HG03342 (cell line): ENCODE measurements at regions not wholly inside any gene's neighbourhood (a gene's known extent, or its start where the extent isn't known, plus 50 kb on each side); places are given as distances from the start of the nearest gene placed in this dataset.

Source experiments
- ATAC-seq: cut with Tn5 transposase; IDR thresholded peaks from one replicate; pipeline ENCODE4 v1.9.1; 2021; ENCODE audit warnings: mild to moderate bottlenecking, moderate library complexity; ENCODE audit not compliant: unreplicated experiment

DNA sequence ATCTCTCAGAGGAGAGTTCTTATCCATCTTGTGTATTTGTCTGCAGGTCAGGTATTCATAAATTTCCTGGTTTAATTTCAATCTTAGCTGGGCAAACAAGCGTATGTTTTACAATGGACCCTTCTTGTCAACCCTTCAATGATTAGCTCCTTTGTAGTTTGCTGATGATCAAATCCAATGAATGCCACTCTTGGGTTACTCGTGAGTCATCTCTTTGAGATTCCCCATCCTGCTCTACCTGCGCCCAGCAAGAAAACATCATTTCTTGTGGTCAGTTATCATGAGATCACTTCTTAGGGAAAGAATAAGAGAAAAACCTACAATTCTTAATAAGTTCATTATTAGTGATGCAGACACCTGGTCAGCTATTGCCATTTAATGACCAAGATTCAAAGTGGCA, 572.3 kb upstream of the PKN2 start:
- ATAC-seq: no peak

DNA sequence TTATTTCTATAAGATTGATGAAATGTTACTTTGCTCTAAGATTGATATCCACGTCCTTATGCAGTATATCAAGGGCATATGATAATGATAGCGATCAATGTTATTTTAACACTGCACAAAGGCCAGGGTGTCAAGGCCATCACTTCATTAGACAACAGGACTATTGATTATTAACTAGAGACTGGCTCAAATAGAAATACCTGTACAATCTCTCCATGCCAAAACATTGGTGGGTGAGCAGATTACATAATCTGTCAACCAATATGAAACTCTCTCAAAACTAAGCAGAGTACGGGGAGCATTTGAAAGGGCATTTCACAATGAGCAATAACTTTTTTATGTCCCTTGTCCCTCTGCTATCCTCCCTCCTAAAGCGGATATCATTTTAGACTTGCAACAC, 566.5 kb upstream of the PKN2 start:
- no peak for ATAC-seq

DNA sequence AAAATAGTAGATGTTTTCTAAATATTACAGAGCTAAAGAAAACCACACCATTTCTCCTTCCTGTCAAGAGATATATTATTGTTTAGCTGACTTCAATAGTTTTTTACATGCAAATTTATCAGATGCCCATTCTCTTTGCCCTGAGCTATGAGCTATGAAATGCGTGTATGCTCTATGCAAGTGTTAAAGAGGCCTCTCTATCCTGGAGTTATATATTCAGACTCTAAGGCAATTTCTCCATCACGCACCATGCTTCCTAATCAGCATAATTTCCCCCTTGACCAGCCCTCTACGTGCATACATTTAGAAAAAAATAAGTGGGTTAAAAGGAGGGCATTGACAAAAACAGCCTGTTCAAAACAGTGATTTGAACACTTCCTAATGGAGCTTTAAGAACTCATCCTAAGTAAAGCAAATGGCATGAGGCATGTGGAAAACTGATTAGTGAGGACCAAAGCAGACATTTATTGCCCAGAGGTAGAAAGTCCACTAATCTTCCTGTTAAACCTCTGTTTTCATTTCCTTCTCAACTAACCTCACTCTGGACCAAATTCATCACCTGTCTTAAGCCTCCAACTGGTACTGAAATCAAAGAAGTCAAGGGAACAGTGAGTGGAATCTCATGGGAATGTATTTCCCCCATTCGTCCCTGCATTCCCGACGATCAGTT, 565.8 kb upstream of the PKN2 start:
- ATAC-seq: no peak

GRCh38 chr1:88124614-88125013, 559.5 kb upstream of the PKN2 start:
- no peak for ATAC-seq

DNA sequence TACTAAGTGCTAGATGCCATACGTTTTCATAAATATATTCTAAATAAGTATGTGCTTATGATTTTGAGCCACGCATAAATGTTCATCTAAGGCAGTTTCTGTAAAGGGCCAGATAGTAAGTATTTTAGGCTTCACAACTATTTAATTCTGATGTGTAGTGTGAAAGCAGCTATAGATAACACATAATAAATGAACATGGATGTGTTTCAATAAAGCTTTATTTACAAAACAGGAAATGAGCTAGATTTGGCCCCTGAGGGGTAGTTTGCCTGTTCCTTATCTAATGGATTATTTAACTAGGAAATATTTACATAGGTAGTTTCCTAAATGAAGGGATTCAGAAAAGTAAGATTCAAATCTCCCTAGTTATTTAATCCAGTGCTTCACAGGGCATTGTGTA, 557.6 kb upstream of the PKN2 start:
- no peak for ATAC-seq

DNA sequence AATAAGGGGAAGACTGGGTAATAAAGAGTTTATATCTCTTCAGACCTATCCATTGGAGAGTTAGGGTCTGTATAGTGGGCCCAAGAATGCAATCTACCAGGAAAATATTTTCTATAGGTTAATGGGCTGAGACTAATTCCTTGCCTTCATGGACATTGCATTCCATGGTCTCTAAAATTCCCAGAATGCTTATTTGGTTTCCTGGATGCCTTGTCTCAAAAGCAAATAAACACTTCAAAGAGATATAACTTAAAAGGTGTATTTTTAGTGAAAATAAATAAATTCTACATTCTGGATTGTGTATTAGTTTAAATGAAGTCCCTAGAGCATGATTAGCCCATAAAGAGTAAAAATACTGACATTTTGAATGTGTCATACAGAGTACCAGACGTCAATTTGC, 550.1 kb upstream of the PKN2 start:
- ATAC-seq: no peak

GRCh38 chr1:88134983-88135921, 548.8 kb upstream of the PKN2 start:
- ATAC-seq: no peak

- no peak for ATAC-seq
Observed at GRCh38 chr1:88139633-88140032, 544.4 kb upstream of the PKN2 start.

- no peak for ATAC-seq
Observed at GRCh38 chr1:88140325-88140724, 543.7 kb upstream of the PKN2 start.

DNA sequence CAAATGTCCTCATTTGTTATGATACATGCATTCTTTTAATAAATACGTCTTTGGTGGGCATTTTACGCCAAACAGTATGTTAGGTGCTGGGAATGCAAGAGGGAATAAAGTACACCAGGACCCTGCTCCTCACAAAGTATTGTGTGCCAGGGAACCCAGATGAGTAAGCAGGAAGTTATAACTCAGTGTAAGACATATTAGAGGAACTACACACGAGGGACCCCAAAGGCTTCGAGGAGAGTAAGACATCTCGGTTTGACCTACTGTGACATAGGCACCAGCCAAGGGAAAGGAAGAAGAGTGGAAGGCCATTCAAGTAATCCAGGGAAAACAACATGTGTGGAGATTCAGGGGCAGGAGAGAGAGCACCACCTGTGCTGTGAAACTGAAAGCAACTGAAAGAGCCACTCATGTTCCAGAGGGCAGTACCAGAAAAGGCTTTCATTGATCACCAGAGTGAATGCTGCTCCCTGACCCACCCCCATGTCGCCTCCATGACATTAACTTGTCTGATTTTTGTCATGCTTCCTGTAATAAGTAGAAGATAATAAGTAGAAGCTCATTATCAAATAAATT, 542.5 kb upstream of the PKN2 start:
- ATAC-seq: no peak

DNA sequence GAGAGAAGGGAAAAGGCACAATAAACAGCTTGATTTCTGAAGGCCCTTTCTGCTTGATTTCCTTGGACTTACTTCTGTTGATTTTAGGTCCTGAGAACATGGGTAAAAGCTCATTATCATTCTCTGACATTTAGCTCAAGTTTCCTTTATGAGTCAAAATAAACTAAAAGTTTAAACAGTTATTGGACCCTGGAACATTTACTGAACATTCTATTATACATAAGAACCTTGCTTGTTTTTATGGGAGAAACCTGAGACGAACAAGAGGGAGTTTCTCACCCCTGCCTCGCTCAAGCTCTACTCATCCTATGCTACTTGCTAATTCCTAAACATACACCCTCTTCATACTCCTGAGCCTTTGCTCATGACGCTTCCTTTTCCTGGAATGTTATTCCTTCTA, 538.3 kb upstream of the PKN2 start:
- no peak for ATAC-seq

DNA sequence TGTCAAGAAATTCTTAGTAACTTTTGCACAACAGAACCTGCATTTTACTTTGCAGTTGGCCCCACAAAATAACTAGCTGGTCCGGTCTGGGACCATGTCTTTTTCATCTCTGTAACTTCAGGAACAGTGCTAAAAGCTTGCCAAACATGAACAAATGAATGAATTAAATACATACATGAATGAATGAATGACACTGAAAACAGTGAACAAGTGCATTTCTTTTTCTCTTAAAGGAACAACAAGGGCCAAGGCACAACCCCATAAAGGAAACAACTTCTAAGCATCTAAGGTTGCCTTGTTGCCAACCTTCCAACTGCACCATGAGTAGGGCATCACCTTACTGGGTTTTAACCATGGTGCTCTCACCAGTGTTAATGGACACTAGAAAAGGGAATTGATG, 534.4 kb upstream of the PKN2 start:
- no peak for ATAC-seq

GRCh38 chr1:88150330-88150729, 533.7 kb upstream of the PKN2 start:
- peak; percentile 52 for ATAC-seq

GRCh38 chr1:88163187-88163586, 520.9 kb upstream of the PKN2 start:
- ATAC-seq: no peak

GRCh38 chr1:88168126-88168525, 515.9 kb upstream of the PKN2 start:
- ATAC-seq: no peak

GRCh38 chr1:88169139-88169538, 514.9 kb upstream of the PKN2 start:
- no peak for ATAC-seq

DNA sequence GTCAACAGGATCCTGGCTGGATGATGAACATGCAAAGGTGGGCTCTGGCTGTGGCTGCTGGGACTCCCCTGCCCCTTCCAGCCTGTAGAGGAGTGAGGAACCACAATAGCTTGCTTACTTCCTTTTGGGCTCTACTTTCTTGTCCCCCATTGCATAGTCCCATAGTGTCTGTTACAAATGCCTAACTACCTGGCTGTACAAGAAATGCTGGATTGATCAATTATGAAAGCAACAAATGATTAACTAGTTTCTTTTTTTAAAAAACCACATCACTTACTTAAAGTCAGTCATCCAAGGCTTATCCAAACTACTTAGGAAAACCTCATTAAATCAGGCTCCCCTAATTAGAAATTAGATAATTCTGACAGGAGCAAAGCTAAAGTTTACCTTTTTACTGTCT, 514.1 kb upstream of the PKN2 start:
- ATAC-seq: no peak

- no peak for ATAC-seq
Observed at GRCh38 chr1:88175120-88175630, 508.9 kb upstream of the PKN2 start.

GRCh38 chr1:88175631-88176226, 508.3 kb upstream of the PKN2 start:
- no peak for ATAC-seq

DNA sequence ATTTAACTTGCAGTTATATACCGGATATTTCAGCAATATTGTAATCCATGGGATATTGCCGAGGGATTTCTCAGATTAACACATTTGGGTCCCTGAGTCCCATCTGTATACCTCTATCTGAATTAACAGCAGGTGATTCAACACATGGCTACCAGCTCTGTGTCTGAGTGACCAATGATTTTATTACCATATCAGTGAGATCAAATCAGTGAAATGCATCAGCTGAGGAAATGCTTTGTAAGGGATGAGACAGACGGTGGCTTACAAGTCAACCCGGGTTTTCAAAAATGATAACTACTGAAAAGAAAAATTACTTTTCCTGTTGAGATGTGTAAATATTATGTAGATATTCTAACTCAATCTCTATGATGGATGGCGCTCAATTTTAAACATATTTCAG, 504.1 kb upstream of the PKN2 start:
- no peak for ATAC-seq

- ATAC-seq: peak; percentile 99
Observed at GRCh38 chr1:88180449-88181108, 503.5 kb upstream of the PKN2 start.
